ENCODE measurements at regions not wholly inside any gene's neighbourhood (a gene's known extent, or its start where the extent isn't known, plus 50 kb on each side); places are given as distances from the start of the nearest gene placed in this dataset.

DNA sequence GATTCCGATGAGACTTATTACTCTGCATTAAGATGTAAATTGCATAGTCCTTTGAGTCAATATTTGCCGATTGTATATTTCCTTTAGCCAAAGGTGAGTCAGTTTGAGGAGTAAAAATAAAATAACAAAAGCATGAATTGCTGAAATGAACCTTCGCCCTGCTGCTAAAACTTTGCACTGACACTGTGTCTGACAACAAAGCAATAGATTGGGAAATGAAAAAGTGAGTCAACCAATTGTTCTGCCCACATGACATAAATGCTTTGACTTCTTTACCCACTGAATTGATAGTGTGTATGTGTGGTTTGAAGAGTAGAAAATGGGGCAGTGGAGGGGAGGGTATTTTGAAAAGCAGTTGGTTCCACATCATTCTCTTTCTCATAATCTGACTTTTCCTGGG lies 88.4 kb upstream of the AFF2 start:
- TF ChIP-seq, protein P1, sequence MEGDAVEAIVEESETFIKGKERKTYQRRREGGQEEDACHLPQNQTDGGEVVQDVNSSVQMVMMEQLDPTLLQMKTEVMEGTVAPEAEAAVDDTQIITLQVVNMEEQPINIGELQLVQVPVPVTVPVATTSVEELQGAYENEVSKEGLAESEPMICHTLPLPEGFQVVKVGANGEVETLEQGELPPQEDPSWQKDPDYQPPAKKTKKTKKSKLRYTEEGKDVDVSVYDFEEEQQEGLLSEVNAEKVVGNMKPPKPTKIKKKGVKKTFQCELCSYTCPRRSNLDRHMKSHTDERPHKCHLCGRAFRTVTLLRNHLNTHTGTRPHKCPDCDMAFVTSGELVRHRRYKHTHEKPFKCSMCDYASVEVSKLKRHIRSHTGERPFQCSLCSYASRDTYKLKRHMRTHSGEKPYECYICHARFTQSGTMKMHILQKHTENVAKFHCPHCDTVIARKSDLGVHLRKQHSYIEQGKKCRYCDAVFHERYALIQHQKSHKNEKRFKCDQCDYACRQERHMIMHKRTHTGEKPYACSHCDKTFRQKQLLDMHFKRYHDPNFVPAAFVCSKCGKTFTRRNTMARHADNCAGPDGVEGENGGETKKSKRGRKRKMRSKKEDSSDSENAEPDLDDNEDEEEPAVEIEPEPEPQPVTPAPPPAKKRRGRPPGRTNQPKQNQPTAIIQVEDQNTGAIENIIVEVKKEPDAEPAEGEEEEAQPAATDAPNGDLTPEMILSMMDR (IDR thresholded peaks at IDR 0.05): no peak
- no peak for TF ChIP-seq POLR2A (IDR thresholded peaks at IDR 0.05)

Data from Peyer's patch (tissue), 4 donors.